H9 (cell line): ENCODE measurements at regions not wholly inside any gene's neighbourhood (a gene's known extent, or its start where the extent isn't known, plus 50 kb on each side); places are given as distances from the start of the nearest gene placed in this dataset.

Experiments used
- DNase-seq: peaks from one replicate; pipeline ENCODE4 v3.0.0-alpha.2; 2017
- H2AFZ ChIP-seq: one replicate; pipeline ENCODE4 v1.6.1; 2013; ENCODE audit warnings: mild to moderate bottlenecking, low read length, control low read depth, moderate library complexity
- H2AK5ac ChIP-seq: 2 replicates; pipeline ENCODE4 v1.6.1; 2013; ENCODE audit warnings: low read length, control low read depth, mixed read lengths; ENCODE audit not compliant: insufficient read length
- H2BK120ac ChIP-seq: one replicate; pipeline ENCODE4 v1.6.1; 2013; ENCODE audit warnings: low read depth, mild to moderate bottlenecking, low read length, control low read depth, inconsistent platforms; ENCODE audit not compliant: poor library complexity, severe bottlenecking
- H2BK12ac ChIP-seq: 2 replicates; pipeline ENCODE4 v1.6.1; 2013; ENCODE audit warnings: low read length, control low read depth, mixed read lengths, low read depth; ENCODE audit not compliant: insufficient read length
- H2BK15ac ChIP-seq: 2 replicates; pipeline ENCODE4 v1.6.1; 2013; ENCODE audit warnings: low read depth, low read length, control low read depth
- H2BK20ac ChIP-seq: one replicate; pipeline ENCODE4 v1.6.1; 2013; ENCODE audit warnings: low read depth, mild to moderate bottlenecking, low read length, control low read depth, inconsistent platforms; ENCODE audit not compliant: poor library complexity, severe bottlenecking
- H2BK5ac ChIP-seq: 2 replicates; pipeline ENCODE4 v1.6.1; 2013; ENCODE audit warnings: low read length, control low read depth, mixed read lengths; ENCODE audit not compliant: insufficient read length
- H3K14ac ChIP-seq: 2 replicates; pipeline ENCODE4 v1.6.1; 2013; ENCODE audit warnings: low read length, control low read depth; ENCODE audit not compliant: insufficient read depth
- H3K18ac ChIP-seq: 2 replicates; pipeline ENCODE4 v1.6.1; 2013; ENCODE audit warnings: low read depth, mild to moderate bottlenecking, mixed read lengths, low read length, control low read depth; ENCODE audit not compliant: insufficient read length
- H3K23ac ChIP-seq: 2 replicates; pipeline ENCODE4 v1.6.1; 2013; ENCODE audit warnings: low read length, control low read depth, mixed read lengths, low read depth; ENCODE audit not compliant: insufficient read length
- H3K23me2 ChIP-seq: 2 replicates; pipeline ENCODE4 v1.6.1; 2013; ENCODE audit warnings: low read depth, mild to moderate bottlenecking, mixed read lengths, low read length, control low read depth; ENCODE audit not compliant: insufficient read length, poor library complexity, severe bottlenecking
- H3K27ac ChIP-seq: 2 replicates; pipeline ENCODE4 v1.5.1; 2013; ENCODE audit warnings: low read length, control low read depth, mixed read lengths, low read depth; ENCODE audit not compliant: insufficient read length
- H3K27me3 ChIP-seq: 2 replicates; pipeline ENCODE4 v1.6.1; 2013; ENCODE audit warnings: low read length, control low read depth, inconsistent platforms; ENCODE audit not compliant: insufficient read depth
- H3K4ac ChIP-seq: 2 replicates; pipeline ENCODE4 v1.6.1; 2013; ENCODE audit warnings: low read depth, mild to moderate bottlenecking, control low read depth, inconsistent platforms, low read length, moderate library complexity
- H3K4me1 ChIP-seq: 2 replicates; pipeline ENCODE4 v1.6.1; 2013; ENCODE audit warnings: low read length, control low read depth, inconsistent platforms; ENCODE audit not compliant: insufficient read depth
- H3K4me2 ChIP-seq: 2 replicates; pipeline ENCODE4 v1.6.1; 2013; ENCODE audit warnings: low read length, control low read depth, mixed read lengths; ENCODE audit not compliant: insufficient read length, insufficient read depth
- H3K56ac ChIP-seq: 2 replicates; pipeline ENCODE4 v1.6.1; 2013; ENCODE audit warnings: low read depth, mild to moderate bottlenecking, mixed read lengths, low read length, control low read depth; ENCODE audit not compliant: insufficient read length
- H3K79me1 ChIP-seq: 2 replicates; pipeline ENCODE4 v1.6.1; 2013; ENCODE audit warnings: low read depth, mild to moderate bottlenecking, moderate library complexity, low read length, control low read depth, inconsistent platforms; ENCODE audit not compliant: insufficient read depth, poor library complexity, severe bottlenecking
- H3K79me2 ChIP-seq: 2 replicates; pipeline ENCODE4 v1.6.1; 2013; ENCODE audit warnings: low read length, control low read depth, inconsistent platforms; ENCODE audit not compliant: insufficient read depth
- H3K9ac ChIP-seq: 2 replicates; pipeline ENCODE4 v1.6.1; 2013; ENCODE audit warnings: low read length, control low read depth, mixed read lengths; ENCODE audit not compliant: insufficient read length; ENCODE audit errors: extremely low read depth
- H3K9me3 ChIP-seq: one replicate; pipeline ENCODE4 v1.6.1; 2013; ENCODE audit warnings: low read depth, low read length, inconsistent platforms; ENCODE audit not compliant: control insufficient read depth
- H3T11ph ChIP-seq: one replicate; pipeline ENCODE4 v1.6.1; 2013; ENCODE audit warnings: mild to moderate bottlenecking, low read length, control low read depth, inconsistent platforms
- H4K20me1 ChIP-seq: one replicate; pipeline ENCODE4 v1.6.1; 2013; ENCODE audit not compliant: control insufficient read depth, insufficient read length, insufficient read depth
- H4K5ac ChIP-seq: 2 replicates; pipeline ENCODE4 v1.6.1; 2013; ENCODE audit warnings: low read depth, mild to moderate bottlenecking, mixed read lengths, low read length, control low read depth; ENCODE audit not compliant: insufficient read length
- H4K8ac ChIP-seq: replicated peaks from 2 replicates; pipeline ENCODE4 v1.6.1; 2013; ENCODE audit warnings: low read length, control low read depth, mixed read lengths, low read depth; ENCODE audit not compliant: insufficient read length
- H4K91ac ChIP-seq: 2 replicates; pipeline ENCODE4 v1.6.1; 2013; ENCODE audit warnings: low read depth, mild to moderate bottlenecking, moderate library complexity, mixed read lengths, low read length, control low read depth; ENCODE audit not compliant: insufficient read length
- H3K27ac Mint-ChIP-seq, 3 experiments: 2 replicates in 2 of 3; 3 replicates in 1 of 3; pipeline ENCODE4 v1.8.0; 2020 to 2021; ENCODE audit warnings: mixed read lengths in 3 of 3, mild to moderate bottlenecking in 1 of 3, moderate library complexity in 1 of 3
- H3K27me3 Mint-ChIP-seq: 2 replicates; pipeline ENCODE4 v1.8.0; 2021; ENCODE audit warnings: low read depth, mild to moderate bottlenecking, moderate library complexity, mixed read lengths
- H3K36me3 Mint-ChIP-seq, 3 experiments: 2 replicates in 2 of 3; 3 replicates in 1 of 3; pipeline ENCODE4 v1.8.0; 2020 to 2021; ENCODE audit warnings: low read depth in 3 of 3, mixed read lengths in 3 of 3; ENCODE audit not compliant: insufficient read depth in 1 of 3
- H3K4me1 Mint-ChIP-seq, 2 experiments: 2 replicates each; pipeline ENCODE4 v1.8.0; 2020; ENCODE audit warnings: mixed read lengths in 2 of 2
- H3K4me3 Mint-ChIP-seq, 2 experiments: 2 replicates in 1 of 2; 3 replicates in 1 of 2; pipeline ENCODE4 v1.8.0; 2020 to 2021; ENCODE audit warnings: mild to moderate bottlenecking in 2 of 2, mixed read lengths in 2 of 2, moderate library complexity in 1 of 2
- H3K9me3 Mint-ChIP-seq, 2 experiments: 2 replicates in 1 of 2; 3 replicates in 1 of 2; pipeline ENCODE4 v1.8.0; 2020; ENCODE audit warnings: mild to moderate bottlenecking in 2 of 2, mixed read lengths in 2 of 2, moderate library complexity in 1 of 2
- CTCF ChIP-seq: fragments of 200-600 bp; sonication (generic); conservative IDR thresholded peaks from 3 replicates; pipeline ENCODE4 v1.8.0; 2021; ENCODE audit warnings: antibody characterized with exemption, mild to moderate bottlenecking
- WGBS: extraction: QIAGEN DNeasy Blood & Tissue Kit; methylation state at CpG from one replicate; pipeline ENCODE4 v1.1.7; 2013; ENCODE audit warnings: missing lambda C conversion rate, low lambda C conversion rate, mixed read lengths; ENCODE audit not compliant: insufficient read length; ENCODE audit errors: extremely low coverage; 5-methylcytosine and 5-hydroxymethylcytosine counted together

GRCh38 chr16:10312008-10312407 is 73.9 kb upstream of the ATF7IP2 start:
- no peak overlapping the region for H3K9ac ChIP-seq
- no peak overlapping the region for H3K4me3 Mint-ChIP-seq
- H2BK15ac ChIP-seq, result no peak overlapping the region
- H3K4me1 Mint-ChIP-seq, result peaks cover 2 to 4% of the 10 kb centered on the region in 2 experiments; a peak in 2 of 4 replicates
- no peak overlapping the region for H3T11ph ChIP-seq
- no peak overlapping the region for H2AFZ ChIP-seq
- no peaks in the 10 kb centered on the region for H3K23me2 ChIP-seq
- no peak overlapping the region for H4K8ac ChIP-seq
- H3K9me3 ChIP-seq, result no peaks in the 10 kb centered on the region
- H3K27me3 Mint-ChIP-seq, result no peaks in the 10 kb centered on the region
- no peak overlapping the region for H3K18ac ChIP-seq
- no peak overlapping the region for H2BK20ac ChIP-seq
- no peak for DNase-seq
- no peak overlapping the region for H4K5ac ChIP-seq
- no peak overlapping the region for H3K56ac ChIP-seq
- no peaks in the 10 kb centered on the region for H3K27me3 ChIP-seq
- no peaks in the 10 kb centered on the region for H4K20me1 ChIP-seq
- no peaks in the 10 kb centered on the region for H3K4me1 ChIP-seq
- H2BK120ac ChIP-seq, result no peak overlapping the region
- H3K36me3 Mint-ChIP-seq, result no peaks in the 10 kb centered on the region; a peak in 1 of 7 replicates
- H3K79me2 ChIP-seq, result no peaks in the 10 kb centered on the region
- H3K14ac ChIP-seq, result no peak overlapping the region
- H3K27ac ChIP-seq, result no peak overlapping the region
- H2BK12ac ChIP-seq, result no peak overlapping the region
- 0 out of 7 replicates have a peak overlapping the region, but pooled peaks of 1 of the 3 experiments have one; percentile 82 for H3K27ac Mint-ChIP-seq
- no peak overlapping the region for H4K91ac ChIP-seq
- H3K9me3 Mint-ChIP-seq, result no peaks in the 10 kb centered on the region
- no peak overlapping the region for H2BK5ac ChIP-seq
- no peak overlapping the region for H2AK5ac ChIP-seq
- H3K23ac ChIP-seq, result no peak overlapping the region
- no peaks in the 10 kb centered on the region for H3K79me1 ChIP-seq
- TF ChIP-seq CTCF, result no peak
- H3K4ac ChIP-seq, result no peak overlapping the region
- no peak overlapping the region for H3K4me2 ChIP-seq
- WGBS, result no CpG with 5 or more reads among the region's 5 CpGs
